Heart left ventricle (tissue), 13 donors: ENCODE measurements at regions not wholly inside any gene's neighbourhood (a gene's known extent, or its start where the extent isn't known, plus 50 kb on each side); places are given as distances from the start of the nearest gene placed in this dataset.

Experiments used
- POLR2A ChIP-seq, 2 donors: fragments of 450-650 bp; IDR thresholded peaks; one replicate each; pipeline ENCODE4 v1.6.1; 2017; ENCODE audit warnings: antibody characterized with exemption in 2 of 2, mild to moderate bottlenecking in 2 of 2, moderate library complexity in 2 of 2
- TF ChIP-seq, protein P1 (sequence below), 12 donors: fragments of 200-600 bp; sonication (generic) in 4 of 12; IDR thresholded peaks; one replicate each; pipeline versions ENCODE4 v1.5.0 to v1.8.0; 2018 to 2022; ENCODE audit warnings: antibody characterized with exemption in 12 of 12, mild to moderate bottlenecking in 5 of 12
- donor health status: ischemic (EF 13 %, LVEDD 7.1; RV severe dilation, severe dysfunction).
- donor health status: DM: no; HTN: yes; CAD: no.
- donor health status: DM: no; HTN: no; CAD: no.
- donor health status: ischemic (EF 25% LVEDD 6.9; RV normal size, moderate dysfunction).
- donor health status: ischemic (EF 25% LVEDD 5.7; RV mildly dilated, moderate dysfunction).
- donor health status: ischemic (EF 35%, LVEDD 5.7; RV mildly dilated, moderate dysfunction).
- donor health status: nonischemic (EF 11% LVEDD 7.7; RV severe dilation, severe dysfunction).
- donor health status: DM: yes; HTN: yes; CAD: no.
- donor health status: PGD.
- donor health status: ischemic (EF 29% LVEDD 5.4; RV normal size, mild dysfunction).
- donor health status: nonischemic (EF 23%, LVEDD 6.1; RV moderate dilation, normal function).

GRCh38 chr1:168643152-168643551 is 66.7 kb downstream of the XCL1 start:
- TF ChIP-seq, protein P1, sequence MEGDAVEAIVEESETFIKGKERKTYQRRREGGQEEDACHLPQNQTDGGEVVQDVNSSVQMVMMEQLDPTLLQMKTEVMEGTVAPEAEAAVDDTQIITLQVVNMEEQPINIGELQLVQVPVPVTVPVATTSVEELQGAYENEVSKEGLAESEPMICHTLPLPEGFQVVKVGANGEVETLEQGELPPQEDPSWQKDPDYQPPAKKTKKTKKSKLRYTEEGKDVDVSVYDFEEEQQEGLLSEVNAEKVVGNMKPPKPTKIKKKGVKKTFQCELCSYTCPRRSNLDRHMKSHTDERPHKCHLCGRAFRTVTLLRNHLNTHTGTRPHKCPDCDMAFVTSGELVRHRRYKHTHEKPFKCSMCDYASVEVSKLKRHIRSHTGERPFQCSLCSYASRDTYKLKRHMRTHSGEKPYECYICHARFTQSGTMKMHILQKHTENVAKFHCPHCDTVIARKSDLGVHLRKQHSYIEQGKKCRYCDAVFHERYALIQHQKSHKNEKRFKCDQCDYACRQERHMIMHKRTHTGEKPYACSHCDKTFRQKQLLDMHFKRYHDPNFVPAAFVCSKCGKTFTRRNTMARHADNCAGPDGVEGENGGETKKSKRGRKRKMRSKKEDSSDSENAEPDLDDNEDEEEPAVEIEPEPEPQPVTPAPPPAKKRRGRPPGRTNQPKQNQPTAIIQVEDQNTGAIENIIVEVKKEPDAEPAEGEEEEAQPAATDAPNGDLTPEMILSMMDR (IDR thresholded peaks at IDR 0.05) = no peak
- TF ChIP-seq POLR2A (IDR thresholded peaks at IDR 0.05) = no peak
